ENCODE measurements at regions not wholly inside any gene's neighbourhood (a gene's known extent, or its start where the extent isn't known, plus 50 kb on each side); places are given as distances from the start of the nearest gene placed in this dataset.
"Not testable (repeated sequence)": the region's sequence is repeated elsewhere in the genome, so short reads cannot be mapped to it uniquely, and the experiment has no call there.

DNA sequence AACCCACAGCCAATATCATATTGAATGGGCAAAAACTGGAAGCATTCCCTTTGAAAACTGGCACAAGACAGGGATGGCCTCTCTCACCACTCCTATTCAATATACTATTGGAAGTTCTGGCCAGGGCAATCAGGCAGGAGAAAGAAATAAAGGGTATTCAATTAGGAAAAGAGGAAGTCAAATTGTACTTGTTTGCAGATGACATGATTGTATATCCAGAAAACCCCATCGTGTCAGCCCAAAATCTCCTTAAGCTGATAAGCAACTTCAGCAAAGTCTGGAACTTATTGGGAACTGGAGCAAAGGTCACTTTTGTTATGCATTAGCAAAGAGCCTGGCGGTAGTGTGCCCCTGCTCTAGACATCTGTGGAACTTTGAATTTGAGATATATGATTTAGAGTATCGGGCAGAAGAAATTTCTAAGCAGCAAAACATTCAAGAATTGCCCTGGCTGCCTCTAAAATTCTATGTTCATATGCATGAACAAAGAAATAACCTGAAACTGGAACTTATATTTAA lies 53.4 kb upstream of the PSMA1 start:
- H3K27ac Mint-ChIP-seq: peak overlapping the region; percentile 26
- H3K9me3 Mint-ChIP-seq: peaks cover 60% of the 10 kb centered on the region
- not testable (repeated sequence) for H3K27me3 Mint-ChIP-seq (ENCODE audit: low read depth); DNase-seq (ENCODE audit: low spot score); H3K4me3 Mint-ChIP-seq
- H3K4me1 Mint-ChIP-seq (ENCODE audit: low read depth): peaks cover 42% of the 10 kb centered on the region
- H3K36me3 Mint-ChIP-seq (ENCODE audit: low read depth): peaks cover 91% of the 10 kb centered on the region

DNA sequence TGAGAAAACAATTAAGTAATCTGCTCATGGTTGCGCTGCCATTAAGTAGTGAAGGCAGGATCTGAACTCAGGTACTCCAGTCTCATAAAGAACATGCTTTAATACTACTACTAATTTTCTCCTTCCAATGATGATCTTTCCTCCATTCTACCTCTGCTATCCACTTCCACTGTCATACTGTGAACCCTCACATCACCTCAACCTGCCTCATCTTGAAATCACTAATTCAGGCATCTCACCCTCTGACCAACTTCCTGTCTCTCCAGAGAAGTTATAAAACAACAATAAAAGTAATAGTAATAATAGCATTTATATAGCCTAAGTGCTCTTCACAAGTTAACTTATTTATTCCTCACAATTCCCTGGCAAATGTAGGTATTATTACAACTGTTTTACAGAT lies 57.1 kb upstream of the PSMA1 start:
- Mint-ChIP-seq H3K4me3 (peak overlapping the region; percentile 39), H3K36me3 (ENCODE audit: low read depth) (peaks cover 80% of the 10 kb centered on the region), H3K27ac (peak overlapping the region; percentile 90)

DNA sequence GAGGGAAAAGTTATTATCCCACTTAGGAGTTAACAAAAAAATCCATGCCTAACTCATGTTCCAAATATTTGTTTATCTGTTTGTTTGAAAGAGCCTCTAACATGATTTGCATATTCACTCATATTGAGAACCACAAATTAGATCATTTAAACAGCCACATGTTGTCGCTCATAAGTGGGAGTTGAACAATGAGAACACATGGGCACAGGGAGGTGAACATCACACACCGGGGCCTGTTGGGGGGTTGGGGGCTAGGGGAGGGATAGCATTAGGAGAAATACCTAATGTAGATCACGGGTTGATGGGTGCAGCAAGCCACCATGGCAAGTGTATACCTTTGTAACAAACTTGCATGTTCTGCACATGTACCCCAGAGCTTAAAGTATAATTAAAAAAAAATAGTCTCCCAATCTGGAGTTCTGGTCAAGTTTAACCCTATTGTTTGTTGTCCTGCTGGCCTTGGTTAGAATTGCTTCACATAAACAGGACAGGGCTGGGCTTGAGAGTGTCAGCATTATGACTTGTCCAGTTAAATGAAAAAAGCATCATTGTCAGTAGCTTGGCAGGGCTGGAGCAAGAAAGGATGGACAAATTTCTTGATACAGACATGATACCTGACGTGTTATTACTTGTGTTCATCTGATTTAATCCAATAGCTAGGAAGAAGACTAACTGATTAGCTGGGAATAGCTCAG lies 57.8 kb upstream of the PSMA1 start:
- H3K4me1 Mint-ChIP-seq (ENCODE audit: low read depth): peaks cover 45% of the 10 kb centered on the region
- H3K4me3 Mint-ChIP-seq: peak overlapping the region; percentile 60
- H3K9me3 Mint-ChIP-seq: peaks cover 36% of the 10 kb centered on the region
- peak overlapping the region; percentile 90 for H3K27ac Mint-ChIP-seq
- DNase-seq (ENCODE audit: low spot score): peak; percentile 17
- H3K27me3 Mint-ChIP-seq (ENCODE audit: low read depth): no peaks in the 10 kb centered on the region
- H3K36me3 Mint-ChIP-seq (ENCODE audit: low read depth): peaks cover 77% of the 10 kb centered on the region

More for the DNA sequence above, 57.1 kb upstream of the PSMA1 start:
- no peak for DNase-seq (ENCODE audit: low spot score)
- H3K9me3 Mint-ChIP-seq: peaks cover 43% of the 10 kb centered on the region
- no peaks in the 10 kb centered on the region for H3K27me3 Mint-ChIP-seq (ENCODE audit: low read depth)
- peaks cover 45% of the 10 kb centered on the region for H3K4me1 Mint-ChIP-seq (ENCODE audit: low read depth)

DNA sequence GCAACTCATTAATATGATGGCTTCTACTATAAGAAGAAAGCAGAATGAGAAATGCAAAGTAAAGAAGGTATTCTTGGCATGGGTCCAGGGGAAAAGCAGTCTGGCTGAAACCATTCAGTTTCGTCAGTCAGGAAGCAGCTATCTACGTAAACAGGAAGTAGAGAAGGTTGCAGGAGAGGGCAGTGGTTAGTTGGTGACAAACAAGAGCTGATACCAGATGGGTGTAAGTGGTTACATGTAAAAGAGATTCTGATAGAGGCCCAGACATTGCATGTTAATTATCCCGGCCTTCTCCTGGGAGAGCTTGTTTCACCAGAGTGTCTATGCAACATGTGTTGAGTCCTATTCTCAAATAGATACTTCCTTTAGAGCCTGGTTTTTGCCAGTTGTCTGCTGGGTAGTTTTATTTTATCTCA lies 58.4 kb upstream of the PSMA1 start:
- Mint-ChIP-seq H3K4me1 (ENCODE audit: low read depth) (peaks cover 51% of the 10 kb centered on the region), H3K27me3 (ENCODE audit: low read depth) (no peaks in the 10 kb centered on the region), H3K36me3 (ENCODE audit: low read depth) (peaks cover 77% of the 10 kb centered on the region), H3K9me3 (peaks cover 33% of the 10 kb centered on the region), H3K4me3 (peak overlapping the region; percentile 60), H3K27ac (peak overlapping the region; percentile 90)
- DNase-seq (ENCODE audit: low spot score): peak; percentile 74

DNA sequence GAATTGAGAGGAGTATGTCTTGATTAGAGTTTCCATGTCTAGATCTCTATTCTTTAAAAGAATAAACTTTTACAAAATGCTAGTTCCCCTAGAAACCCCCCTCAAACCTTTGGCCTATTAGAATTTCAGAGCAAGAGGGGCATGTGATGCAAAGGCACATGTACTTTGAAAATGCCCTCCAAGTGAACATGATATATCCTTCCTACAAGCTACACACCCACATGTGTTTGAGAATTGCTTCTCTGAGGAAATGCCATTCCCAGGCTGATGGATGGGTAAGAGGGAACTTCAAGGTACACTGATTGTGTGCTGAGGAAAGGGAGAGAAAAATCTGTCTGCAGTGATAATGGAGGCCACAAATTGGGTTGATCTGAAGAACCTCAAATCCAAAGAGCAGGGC lies 59.5 kb upstream of the PSMA1 start:
- peaks cover 55% of the 10 kb centered on the region for H3K4me1 Mint-ChIP-seq (ENCODE audit: low read depth)
- peaks cover 22% of the 10 kb centered on the region for H3K9me3 Mint-ChIP-seq
- peak overlapping the region; percentile 2 for H3K4me3 Mint-ChIP-seq
- no peak for DNase-seq (ENCODE audit: low spot score)
- H3K27me3 Mint-ChIP-seq (ENCODE audit: low read depth): no peaks in the 10 kb centered on the region
- peak overlapping the region; percentile 42 for H3K27ac Mint-ChIP-seq
- H3K36me3 Mint-ChIP-seq (ENCODE audit: low read depth): peaks cover 74% of the 10 kb centered on the region

DNA sequence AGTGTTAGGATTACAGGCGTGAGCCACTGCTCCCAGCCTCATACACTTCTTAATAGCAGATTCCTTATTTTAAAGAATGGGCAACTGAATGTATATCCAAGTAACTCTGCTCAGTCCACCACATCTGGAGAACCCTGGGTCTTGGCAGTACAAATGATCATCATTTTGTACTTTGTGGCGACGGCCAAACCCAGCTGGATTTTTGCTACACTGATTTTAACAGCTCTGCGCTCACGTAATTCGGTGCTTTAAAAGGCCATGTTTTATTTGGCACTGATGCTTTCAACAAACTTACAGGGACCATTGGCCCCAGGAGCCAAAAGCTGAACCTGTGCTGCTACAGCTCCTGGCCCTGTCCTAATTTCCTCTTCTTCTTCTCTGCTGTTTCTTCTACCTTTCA lies 60.8 kb upstream of the PDE3B start:
- Mint-ChIP-seq H3K4me3 (no peak overlapping the region), H3K27ac (no peak overlapping the region), H3K4me1 (ENCODE audit: low read depth) (peaks cover 42% of the 10 kb centered on the region), H3K36me3 (ENCODE audit: low read depth) (peaks cover 56% of the 10 kb centered on the region), H3K9me3 (peaks cover 7% of the 10 kb centered on the region), H3K27me3 (ENCODE audit: low read depth) (no peaks in the 10 kb centered on the region)
- no peak for DNase-seq (ENCODE audit: low spot score)

DNA sequence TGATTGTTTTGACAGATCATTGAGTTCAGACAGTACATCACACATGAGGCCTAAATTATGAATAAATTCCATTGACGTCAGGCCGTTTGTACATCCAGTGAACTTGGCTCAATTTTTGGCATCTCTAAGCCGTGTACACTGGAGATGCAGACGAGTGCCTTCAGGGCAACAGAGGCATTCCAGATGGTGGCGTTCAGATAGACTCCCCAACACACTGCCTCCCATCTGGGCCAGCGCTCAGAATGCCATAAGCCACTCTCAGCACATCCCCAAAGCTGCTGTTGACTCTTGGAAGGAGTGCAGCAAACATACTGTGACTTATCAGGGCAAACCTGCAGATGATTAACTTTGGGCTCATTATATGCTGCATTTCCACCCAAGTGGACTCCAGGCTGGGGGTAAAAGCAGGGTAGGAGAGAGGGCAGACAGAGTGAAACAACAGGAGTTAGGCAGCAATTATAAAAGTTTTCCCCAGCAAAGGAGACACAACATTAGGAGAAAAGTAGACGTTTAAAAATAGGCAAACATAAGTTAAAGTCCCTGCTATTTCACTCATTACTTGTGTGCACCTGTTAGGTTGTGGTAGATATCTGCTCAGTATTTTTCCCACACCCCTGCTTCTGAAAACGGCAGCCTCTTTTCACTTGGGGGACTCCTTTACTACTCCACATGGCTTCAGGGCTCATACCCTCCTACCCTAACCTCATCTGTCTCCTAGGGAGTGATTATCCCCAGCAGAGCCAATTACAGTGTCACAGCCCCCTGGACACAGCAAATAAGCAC lies 60.2 kb upstream of the PDE3B start:
- no peak for DNase-seq (ENCODE audit: low spot score)
- Mint-ChIP-seq H3K4me1 (ENCODE audit: low read depth) (peaks cover 37% of the 10 kb centered on the region), H3K4me3 (no peak overlapping the region)

DNA sequence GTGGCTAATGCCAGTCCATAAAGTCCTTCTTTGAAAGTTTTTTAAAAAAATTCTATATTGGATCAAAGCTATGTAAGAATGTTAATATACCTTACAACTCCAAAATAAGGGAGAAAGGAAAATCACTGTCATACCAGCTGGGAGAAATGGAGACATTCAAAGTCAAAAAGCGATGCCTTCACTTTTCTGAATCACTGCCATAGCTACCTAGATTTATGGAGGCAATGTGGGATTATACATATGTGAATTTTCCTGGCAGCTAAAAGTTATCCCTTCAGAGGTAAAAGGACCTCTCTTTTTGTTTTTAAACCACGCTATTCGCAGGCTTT lies 59.6 kb upstream of the PDE3B start:
- Mint-ChIP-seq H3K9me3 (peaks cover 7% of the 10 kb centered on the region), H3K4me1 (ENCODE audit: low read depth) (peaks cover 31% of the 10 kb centered on the region), H3K27me3 (ENCODE audit: low read depth) (no peaks in the 10 kb centered on the region), H3K27ac (no peak overlapping the region), H3K36me3 (ENCODE audit: low read depth) (peaks cover 54% of the 10 kb centered on the region), H3K4me3 (no peak overlapping the region)
- DNase-seq (ENCODE audit: low spot score): no peak

More for the DNA sequence above, 60.2 kb upstream of the PDE3B start:
- Mint-ChIP-seq H3K27me3 (ENCODE audit: low read depth) (no peaks in the 10 kb centered on the region), H3K27ac (no peak overlapping the region), H3K36me3 (ENCODE audit: low read depth) (peaks cover 58% of the 10 kb centered on the region), H3K9me3 (peaks cover 7% of the 10 kb centered on the region)

DNA sequence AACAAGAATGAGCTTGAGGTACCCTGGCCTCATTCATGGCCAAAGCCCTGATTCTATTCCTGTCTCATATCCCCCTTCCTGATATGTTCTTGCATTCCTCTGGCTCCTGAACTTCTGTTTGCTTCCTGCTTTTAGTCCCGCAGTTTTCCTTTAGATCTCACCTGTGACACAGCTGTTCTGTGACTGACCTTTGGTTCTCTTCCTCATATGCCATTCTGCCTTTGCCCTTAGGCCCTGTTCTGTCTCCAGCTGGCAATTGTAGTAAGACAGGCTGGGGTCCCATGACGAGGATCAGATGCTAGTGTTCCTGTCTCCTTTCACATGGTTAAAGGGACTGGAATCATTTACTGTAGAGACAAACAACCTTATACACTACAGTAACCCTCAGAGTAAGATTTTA lies 59.0 kb upstream of the PDE3B start:
- DNase-seq (ENCODE audit: low spot score): no peak
- H3K27me3 Mint-ChIP-seq (ENCODE audit: low read depth): no peaks in the 10 kb centered on the region
- peaks cover 7% of the 10 kb centered on the region for H3K9me3 Mint-ChIP-seq
- peaks cover 55% of the 10 kb centered on the region for H3K36me3 Mint-ChIP-seq (ENCODE audit: low read depth)
- peaks cover 27% of the 10 kb centered on the region for H3K4me1 Mint-ChIP-seq (ENCODE audit: low read depth)
- no peak overlapping the region for H3K4me3 Mint-ChIP-seq
- H3K27ac Mint-ChIP-seq: no peak overlapping the region

DNA sequence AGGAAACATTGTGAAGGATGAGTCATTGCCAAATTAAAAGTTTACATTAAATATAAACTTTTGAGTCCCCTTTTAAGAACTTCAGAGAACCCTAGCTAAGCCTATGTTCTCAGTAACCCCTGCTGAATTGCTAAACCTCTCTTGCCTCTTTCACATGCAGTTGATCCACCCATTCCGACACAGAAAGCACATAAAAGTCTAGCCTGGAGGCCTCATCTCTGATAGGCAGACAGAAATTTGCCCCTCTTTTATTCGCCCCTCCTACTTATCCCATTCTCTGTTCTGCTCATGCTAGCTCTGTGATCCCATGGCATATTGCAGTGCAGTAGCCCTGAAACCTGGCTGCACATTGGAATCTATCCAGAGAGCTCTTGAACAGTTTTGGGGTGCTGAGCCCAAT lies 58.2 kb upstream of the PDE3B start:
- DNase-seq (ENCODE audit: low spot score): no peak
- no peak overlapping the region for H3K27ac Mint-ChIP-seq
- H3K4me1 Mint-ChIP-seq (ENCODE audit: low read depth): peaks cover 27% of the 10 kb centered on the region
- peaks cover 12% of the 10 kb centered on the region for H3K9me3 Mint-ChIP-seq
- H3K4me3 Mint-ChIP-seq: no peak overlapping the region
- H3K36me3 Mint-ChIP-seq (ENCODE audit: low read depth): peaks cover 55% of the 10 kb centered on the region
- H3K27me3 Mint-ChIP-seq (ENCODE audit: low read depth): no peaks in the 10 kb centered on the region

DNA sequence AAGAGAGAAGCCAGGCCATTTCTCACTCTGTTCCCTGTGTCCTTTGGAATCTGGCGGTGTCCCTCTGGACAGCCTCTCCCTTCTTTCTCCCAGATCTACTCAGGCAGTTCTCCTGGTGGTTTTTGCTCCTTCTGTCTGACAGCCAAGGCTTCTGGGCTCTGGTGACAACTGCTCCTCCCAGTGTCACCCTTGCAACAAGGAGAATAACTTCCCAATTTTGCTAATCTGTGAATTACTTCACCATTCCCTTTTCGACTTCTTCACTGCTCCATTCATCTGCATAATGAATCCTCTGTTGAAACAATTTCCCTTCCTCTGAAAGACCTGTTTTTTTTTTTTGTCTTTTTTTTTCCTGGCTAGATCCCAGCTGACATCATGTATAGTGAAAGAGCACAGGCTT lies 56.3 kb upstream of the PDE3B start:
- Mint-ChIP-seq H3K27me3 (ENCODE audit: low read depth) (no peaks in the 10 kb centered on the region), H3K4me1 (ENCODE audit: low read depth) (peaks cover 28% of the 10 kb centered on the region), H3K9me3 (peaks cover 10% of the 10 kb centered on the region), H3K27ac (no peak overlapping the region), H3K36me3 (ENCODE audit: low read depth) (peaks cover 57% of the 10 kb centered on the region), H3K4me3 (no peak overlapping the region)
- DNase-seq (ENCODE audit: low spot score): no peak

DNA sequence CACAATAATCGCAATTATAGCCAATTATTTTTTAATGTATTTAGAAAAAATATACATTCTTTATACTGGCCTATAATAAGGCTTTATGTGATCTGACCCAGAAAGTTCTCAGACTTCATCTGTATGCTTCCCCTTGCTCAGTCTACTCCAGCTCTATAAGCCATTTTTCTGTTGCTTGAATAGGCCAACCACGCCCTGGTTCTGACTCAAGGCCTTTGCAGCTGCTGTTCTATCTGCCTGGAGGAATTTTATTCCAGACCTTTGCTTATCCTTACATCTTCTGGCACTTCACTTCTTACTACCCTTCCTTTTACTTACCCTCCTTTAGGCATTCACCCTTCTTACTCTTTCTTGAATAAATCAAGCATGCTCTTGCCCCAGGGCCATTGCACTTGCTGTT lies 54.9 kb upstream of the PDE3B start:
- Mint-ChIP-seq H3K27ac (no peak overlapping the region), H3K4me1 (ENCODE audit: low read depth) (peaks cover 23% of the 10 kb centered on the region), H3K4me3 (no peak overlapping the region), H3K27me3 (ENCODE audit: low read depth) (no peaks in the 10 kb centered on the region), H3K9me3 (peaks cover 10% of the 10 kb centered on the region), H3K36me3 (ENCODE audit: low read depth) (peaks cover 57% of the 10 kb centered on the region)
- no peak for DNase-seq (ENCODE audit: low spot score)

DNA sequence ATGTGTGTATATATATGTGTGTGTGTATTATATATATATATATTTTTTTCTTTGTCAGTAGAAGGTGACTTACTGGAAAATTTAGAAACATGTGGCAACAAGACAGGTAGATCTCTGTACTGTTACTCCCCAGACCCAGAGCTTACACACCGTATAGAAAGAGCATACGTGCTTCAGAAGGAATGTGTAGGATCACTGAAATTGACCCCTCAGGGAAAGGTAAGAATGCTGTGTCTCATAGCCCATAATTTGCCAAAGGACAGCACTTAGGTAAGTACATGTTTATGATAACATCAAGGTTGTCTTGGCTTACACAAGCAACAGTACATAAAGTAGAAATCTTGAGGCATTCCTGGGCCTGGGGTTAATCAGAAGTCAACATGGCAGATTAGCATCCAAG lies 54.2 kb upstream of the PDE3B start:
- Mint-ChIP-seq H3K4me3 (no peak overlapping the region), H3K27me3 (ENCODE audit: low read depth) (no peaks in the 10 kb centered on the region), H3K36me3 (ENCODE audit: low read depth) (peaks cover 59% of the 10 kb centered on the region), H3K27ac (peak overlapping the region; percentile 1), H3K4me1 (ENCODE audit: low read depth) (peaks cover 23% of the 10 kb centered on the region), H3K9me3 (peaks cover 10% of the 10 kb centered on the region)
- no peak for DNase-seq (ENCODE audit: low spot score)

DNA sequence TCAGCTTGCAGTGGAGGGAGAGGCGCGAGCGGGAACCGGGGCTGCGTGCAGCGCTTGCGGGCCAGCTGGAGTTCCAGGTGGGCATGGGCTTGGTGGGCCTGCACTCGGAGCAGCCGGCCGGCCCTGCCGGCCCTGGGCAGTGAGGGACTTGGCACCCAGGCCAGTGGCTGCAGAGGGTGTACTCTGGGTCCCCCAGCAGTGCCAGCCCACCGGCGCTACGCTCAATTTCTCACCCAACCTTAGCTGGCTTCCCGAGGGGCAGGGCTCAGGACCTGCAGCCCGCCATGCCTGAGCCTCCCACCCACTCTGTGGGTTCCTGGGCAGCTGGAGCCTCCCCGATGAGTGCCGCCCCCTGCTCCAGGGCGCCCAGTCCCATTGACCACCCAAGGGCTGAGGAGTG lies 52.6 kb upstream of the PDE3B start:
- Mint-ChIP-seq H3K9me3 (peaks cover 19% of the 10 kb centered on the region), H3K36me3 (ENCODE audit: low read depth) (peaks cover 63% of the 10 kb centered on the region), H3K4me1 (ENCODE audit: low read depth) (peaks cover 30% of the 10 kb centered on the region)
- H3K27me3 Mint-ChIP-seq (ENCODE audit: low read depth); H3K27ac Mint-ChIP-seq; H3K4me3 Mint-ChIP-seq; DNase-seq (ENCODE audit: low spot score): not testable (repeated sequence)
